ENCODE measurements at regions not wholly inside any gene's neighbourhood (a gene's known extent, or its start where the extent isn't known, plus 50 kb on each side); places are given as distances from the start of the nearest gene placed in this dataset.

- no peak for DNase-seq (ENCODE audit: low read depth)
- H3K4me3 ChIP-seq (ENCODE audit: low read depth, low read length) = no peak overlapping the region
- TF ChIP-seq, protein P1, sequence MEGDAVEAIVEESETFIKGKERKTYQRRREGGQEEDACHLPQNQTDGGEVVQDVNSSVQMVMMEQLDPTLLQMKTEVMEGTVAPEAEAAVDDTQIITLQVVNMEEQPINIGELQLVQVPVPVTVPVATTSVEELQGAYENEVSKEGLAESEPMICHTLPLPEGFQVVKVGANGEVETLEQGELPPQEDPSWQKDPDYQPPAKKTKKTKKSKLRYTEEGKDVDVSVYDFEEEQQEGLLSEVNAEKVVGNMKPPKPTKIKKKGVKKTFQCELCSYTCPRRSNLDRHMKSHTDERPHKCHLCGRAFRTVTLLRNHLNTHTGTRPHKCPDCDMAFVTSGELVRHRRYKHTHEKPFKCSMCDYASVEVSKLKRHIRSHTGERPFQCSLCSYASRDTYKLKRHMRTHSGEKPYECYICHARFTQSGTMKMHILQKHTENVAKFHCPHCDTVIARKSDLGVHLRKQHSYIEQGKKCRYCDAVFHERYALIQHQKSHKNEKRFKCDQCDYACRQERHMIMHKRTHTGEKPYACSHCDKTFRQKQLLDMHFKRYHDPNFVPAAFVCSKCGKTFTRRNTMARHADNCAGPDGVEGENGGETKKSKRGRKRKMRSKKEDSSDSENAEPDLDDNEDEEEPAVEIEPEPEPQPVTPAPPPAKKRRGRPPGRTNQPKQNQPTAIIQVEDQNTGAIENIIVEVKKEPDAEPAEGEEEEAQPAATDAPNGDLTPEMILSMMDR (IDR thresholded peaks at IDR 0.05; ENCODE audit: low read depth, low read length, missing control alignments) = no peak
Observed at GRCh38 chr7:106488465-106488864, 172.5 kb downstream of the CCDC71L start.

- H3K4me3 ChIP-seq (ENCODE audit: low read depth, low read length) = no peak overlapping the region
- DNase-seq (ENCODE audit: low read depth) = no peak
- TF ChIP-seq, protein P1 (IDR thresholded peaks at IDR 0.05; ENCODE audit: low read depth, low read length, missing control alignments) = no peak
Observed at GRCh38 chr7:106487892-106488291, 173.1 kb downstream of the CCDC71L start.

GRCh38 chr7:106486331-106486730 lies 174.6 kb downstream of the CCDC71L start:
- no peak overlapping the region for H3K4me3 ChIP-seq (ENCODE audit: low read depth, low read length)
- DNase-seq (ENCODE audit: low read depth) = no peak
- TF ChIP-seq, protein P1 (IDR thresholded peaks at IDR 0.05; ENCODE audit: low read depth, low read length, missing control alignments) = no peak

GRCh38 chr7:106485919-106486318 lies 175.0 kb downstream of the CCDC71L start:
- DNase-seq (ENCODE audit: low read depth) = no peak
- TF ChIP-seq, protein P1 (IDR thresholded peaks at IDR 0.05; ENCODE audit: low read depth, low read length, missing control alignments) = no peak
- H3K4me3 ChIP-seq (ENCODE audit: low read depth, low read length) = no peak overlapping the region

GRCh38 chr7:106485031-106485551 lies 175.9 kb downstream of the CCDC71L start:
- DNase-seq (ENCODE audit: low read depth) = no peak
- TF ChIP-seq, protein P1 (IDR thresholded peaks at IDR 0.05; ENCODE audit: low read depth, low read length, missing control alignments) = no peak
- no peak overlapping the region for H3K4me3 ChIP-seq (ENCODE audit: low read depth, low read length)

DNA sequence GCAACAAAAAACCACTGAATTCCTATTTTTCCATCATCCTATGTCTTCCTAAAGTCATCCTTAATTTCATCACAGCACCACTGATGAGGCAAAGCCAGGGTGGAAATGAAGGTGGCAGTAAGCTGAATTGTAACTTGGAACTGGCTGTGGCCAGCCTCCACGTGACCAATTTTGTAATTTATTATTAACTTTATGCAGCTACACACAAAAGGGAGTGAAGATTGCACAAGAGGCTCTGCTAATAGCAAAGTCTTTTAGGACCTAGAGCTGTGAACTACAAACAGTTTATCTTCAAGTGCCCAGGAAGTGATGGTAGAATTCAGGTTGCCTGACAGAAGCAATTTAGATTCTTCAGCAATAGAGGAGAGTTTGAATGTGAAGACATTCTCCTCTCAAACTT lies 176.4 kb downstream of the CCDC71L start:
- DNase-seq (ENCODE audit: low read depth) = no peak
- TF ChIP-seq, protein P1 (IDR thresholded peaks at IDR 0.05; ENCODE audit: low read depth, low read length, missing control alignments) = no peak
- no peak overlapping the region for H3K4me3 ChIP-seq (ENCODE audit: low read depth, low read length)

- TF ChIP-seq, protein P1 (IDR thresholded peaks at IDR 0.05; ENCODE audit: low read depth, low read length, missing control alignments) = no peak
- no peak for DNase-seq (ENCODE audit: low read depth)
- H3K4me3 ChIP-seq (ENCODE audit: low read depth, low read length) = no peak overlapping the region
Observed at GRCh38 chr7:106482091-106482490, 178.9 kb downstream of the CCDC71L start.
